IPS-NIHi7 (cell line): ENCODE measurements at regions not wholly inside any gene's neighbourhood (a gene's known extent, or its start where the extent isn't known, plus 50 kb on each side); places are given as distances from the start of the nearest gene placed in this dataset.
"Not testable (repeated sequence)": the region's sequence is repeated elsewhere in the genome, so short reads cannot be mapped to it uniquely, and the experiment has no call there.

Experiments
- DNase-seq: peaks from one replicate; pipeline ENCODE4 v3.0.0; 2012; ENCODE audit warnings: mixed read lengths; ENCODE audit errors: extremely low spot score

DNA sequence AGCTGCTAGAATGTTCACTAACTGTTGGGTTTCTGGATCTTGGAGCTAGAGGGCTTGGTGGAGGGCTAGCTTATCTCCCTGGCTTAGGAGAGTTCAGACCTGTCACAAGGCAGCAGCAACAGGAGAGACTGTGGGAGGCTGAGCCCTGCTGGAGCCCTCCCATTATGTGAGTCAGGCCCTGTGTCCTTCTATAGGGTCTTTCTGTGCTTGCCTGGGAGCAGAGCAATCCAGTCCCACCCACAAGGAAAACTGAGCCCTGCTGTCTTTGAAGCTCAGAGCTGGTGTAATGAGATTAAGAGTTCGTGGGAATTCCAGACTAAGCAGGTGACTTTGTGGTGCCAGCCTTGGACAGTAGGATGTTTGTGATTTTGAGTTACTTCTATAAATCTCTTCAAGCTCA is 249.0 kb downstream of the TTC32 start:
- DNase-seq = no peak

GRCh38 chr2:19651466-19651865 is 250.3 kb downstream of the TTC32 start:
- no peak for DNase-seq

DNA sequence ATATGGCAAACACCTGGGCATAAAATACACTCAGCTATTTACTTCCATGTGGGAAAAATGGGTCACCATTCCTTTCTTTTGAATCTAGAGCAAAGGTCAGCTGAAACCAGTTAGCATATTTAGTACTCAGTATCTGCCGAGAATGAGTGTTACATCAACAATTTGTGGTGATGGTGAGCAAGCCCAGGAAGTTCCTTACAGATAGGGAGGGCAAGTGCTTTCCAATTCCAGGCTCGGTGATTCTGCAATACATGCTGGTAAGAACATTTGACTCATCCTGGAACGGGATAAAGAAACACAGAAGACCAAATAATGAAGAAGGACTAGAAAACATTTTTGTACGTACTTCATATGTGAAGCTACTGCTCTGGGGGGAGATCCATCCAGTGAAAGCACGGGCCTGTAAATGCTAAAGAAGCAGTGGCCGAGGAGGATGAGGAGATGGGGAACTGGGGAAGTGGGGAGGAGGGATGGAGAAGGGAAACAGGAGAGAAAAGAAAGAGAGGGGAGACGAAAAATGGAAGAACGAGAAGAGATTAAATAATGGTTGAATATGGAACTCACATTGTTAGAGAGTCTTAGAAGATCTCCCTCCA is 251.9 kb downstream of the TTC32 start:
- no peak for DNase-seq

DNA sequence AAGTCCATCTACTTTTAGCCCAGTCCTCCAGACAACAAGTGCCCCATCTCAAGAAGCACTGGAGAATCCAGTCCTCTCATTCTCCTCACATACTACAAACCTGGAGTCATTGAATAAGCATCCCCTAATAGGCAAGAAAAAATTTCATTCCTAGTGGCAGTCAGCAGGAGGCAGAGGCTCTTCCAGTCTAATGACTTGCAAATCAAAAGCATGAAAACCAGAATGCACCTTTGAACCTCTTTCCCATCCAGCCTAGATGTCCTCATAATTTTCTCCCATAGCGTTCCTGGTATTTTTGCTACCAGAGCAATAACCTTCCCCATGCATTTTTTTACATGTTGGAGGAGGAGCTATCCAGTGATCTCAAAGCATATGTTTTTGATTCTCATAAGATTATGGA is 252.6 kb downstream of the TTC32 start:
- DNase-seq = no peak

DNA sequence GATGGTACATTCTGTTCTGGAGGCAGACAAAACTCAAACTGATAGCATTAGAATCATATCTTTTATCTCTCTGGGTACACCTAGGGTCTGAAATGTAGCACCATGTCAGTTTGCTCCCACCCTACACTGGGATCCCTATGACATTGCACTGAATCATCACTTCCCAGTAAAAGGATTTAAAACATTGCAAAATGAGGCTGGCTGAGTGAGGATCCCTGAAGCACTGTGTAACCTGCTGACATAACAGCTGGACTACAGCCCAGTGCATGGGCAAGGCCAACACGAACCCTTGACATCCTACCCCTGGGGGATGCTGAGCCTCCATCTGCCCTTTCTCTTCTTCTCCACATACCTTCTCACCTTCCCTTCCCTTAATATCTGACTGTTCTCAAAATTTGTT is 253.2 kb downstream of the TTC32 start:
- no peak for DNase-seq

DNA sequence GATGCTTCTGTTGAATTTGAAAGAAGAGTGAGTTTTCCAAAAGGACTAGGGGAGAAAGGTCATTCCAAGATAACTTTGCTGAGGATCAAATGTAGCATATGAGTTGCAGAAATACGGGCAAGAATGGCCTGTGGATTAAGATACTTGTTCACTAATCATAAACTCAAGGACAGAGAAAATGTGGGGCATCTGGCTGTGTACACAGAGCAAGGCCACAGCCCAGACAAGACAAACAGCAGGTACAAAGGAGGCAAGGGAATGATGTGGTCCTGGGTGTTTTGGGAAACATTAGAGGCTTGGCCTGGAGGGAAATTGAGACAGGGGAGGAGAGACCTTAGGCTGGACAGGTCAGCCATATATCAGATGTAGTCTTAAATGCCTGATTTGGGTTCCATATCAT is 254.8 kb downstream of the TTC32 start:
- DNase-seq = no peak

- no peak for DNase-seq
Measured at GRCh38 chr2:19644763-19645162, 257.0 kb downstream of the TTC32 start.

DNA sequence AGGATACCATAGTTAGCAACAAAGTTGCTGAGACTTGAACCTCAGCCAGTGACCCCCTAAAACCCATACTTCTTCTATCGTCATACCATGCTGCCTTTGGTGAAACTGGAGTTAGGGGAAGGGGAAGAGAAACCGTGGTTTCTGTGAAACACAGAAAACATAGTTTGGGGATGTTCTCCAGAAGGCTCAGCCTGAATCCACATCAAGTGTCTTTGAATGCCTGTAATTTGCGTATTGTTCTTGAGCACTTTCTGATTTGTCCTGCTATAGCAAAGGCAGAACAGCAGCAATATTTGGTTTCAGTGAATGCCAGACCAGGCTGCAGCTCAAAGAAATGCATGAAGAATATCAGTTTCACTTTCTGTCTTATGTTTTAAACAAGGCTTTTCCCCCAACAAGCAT is 258.7 kb downstream of the TTC32 start:
- DNase-seq = no peak

- DNase-seq = no peak
Measured at GRCh38 chr2:19642501-19642900, 259.3 kb downstream of the TTC32 start.

- DNase-seq = no peak
Measured at GRCh38 chr2:19635951-19636510, 265.8 kb downstream of the TTC32 start.

DNA sequence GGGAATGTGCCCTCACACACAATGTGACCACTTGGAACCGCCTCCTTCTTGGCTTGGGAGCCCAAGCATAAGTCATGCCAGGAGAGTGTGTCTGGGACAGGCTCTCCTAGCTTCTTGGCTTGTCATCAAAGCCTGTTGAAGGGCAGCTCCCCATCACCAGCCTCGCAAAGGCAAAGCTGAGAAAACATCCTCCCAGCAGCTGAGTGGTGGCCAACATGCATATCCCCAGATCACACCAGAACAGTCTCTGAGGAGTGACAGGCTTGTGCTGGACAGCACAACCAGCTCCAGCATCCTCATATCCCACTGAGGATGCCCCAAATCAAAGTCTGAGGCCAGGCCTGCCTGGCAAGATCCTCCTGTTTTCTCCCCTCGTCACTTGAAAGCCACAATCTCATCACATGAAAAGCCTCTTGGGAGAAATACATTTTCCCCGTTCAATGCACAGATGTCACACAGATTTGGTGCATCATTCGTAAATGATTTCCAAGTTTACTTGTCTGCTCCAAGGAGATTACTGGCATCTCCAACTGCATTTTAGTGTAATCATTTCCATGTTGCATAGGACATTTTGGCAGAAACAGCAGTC is 269.3 kb downstream of the TTC32 start:
- DNase-seq = no peak

DNA sequence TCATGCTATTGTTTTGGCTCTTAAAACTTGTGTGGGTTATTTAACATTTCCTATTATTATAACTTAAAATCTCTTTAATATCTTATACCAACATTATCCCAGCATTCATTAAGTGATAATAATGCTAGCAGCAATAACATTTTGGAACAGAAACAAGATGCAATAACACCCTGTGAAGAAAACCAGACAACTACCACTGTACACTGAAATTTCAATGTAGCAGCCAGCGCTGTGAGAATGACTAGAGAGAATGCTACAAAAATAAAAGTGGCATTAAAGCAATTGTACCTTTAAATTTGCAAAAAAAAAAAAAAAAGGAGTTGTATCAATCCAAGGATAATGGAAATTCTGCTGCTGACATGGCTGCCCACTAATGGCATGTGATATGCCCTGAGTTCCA is 269.9 kb downstream of the TTC32 start:
- no peak for DNase-seq

GRCh38 chr2:19630921-19631320 is 270.9 kb downstream of the TTC32 start:
- DNase-seq = peak; percentile 2

DNA sequence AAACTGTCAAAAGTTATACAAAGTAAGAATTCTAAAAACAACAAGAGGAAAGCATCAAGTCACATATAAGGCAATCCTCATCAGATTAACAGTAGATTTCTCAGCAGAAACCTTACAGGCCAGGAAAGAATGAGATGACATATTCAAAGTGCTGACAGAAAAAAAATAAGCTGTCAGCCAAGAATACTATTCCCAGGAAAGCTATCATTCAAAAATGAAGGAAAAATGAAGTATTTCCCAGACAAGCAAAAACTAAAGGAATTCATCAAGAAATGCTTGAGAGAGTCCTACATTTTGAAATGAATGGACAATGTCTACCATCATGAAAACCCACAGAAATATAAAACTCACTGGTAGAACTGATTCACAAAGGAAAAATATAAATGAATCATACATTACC is 268.9 kb upstream of the OSR1 start:
- no peak for DNase-seq

DNA sequence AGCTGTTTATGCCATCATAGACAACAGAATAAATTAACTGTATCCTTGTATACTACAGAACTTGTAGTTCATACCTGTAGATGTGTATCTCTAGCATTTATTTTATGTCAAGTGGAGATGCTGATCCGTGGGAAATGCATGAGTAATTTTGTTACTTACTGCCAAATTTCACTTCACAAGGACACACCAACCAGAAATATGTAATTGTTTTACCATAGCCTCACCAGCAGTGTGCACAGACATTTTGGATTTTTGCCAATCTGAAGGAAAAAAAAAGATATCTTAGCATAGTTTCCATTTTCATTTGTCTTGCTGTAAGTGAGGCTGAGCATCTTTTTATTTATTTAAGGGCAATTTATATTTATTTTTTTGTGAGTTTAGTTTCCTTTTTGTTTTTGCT is 265.1 kb upstream of the OSR1 start:
- no peak for DNase-seq

DNA sequence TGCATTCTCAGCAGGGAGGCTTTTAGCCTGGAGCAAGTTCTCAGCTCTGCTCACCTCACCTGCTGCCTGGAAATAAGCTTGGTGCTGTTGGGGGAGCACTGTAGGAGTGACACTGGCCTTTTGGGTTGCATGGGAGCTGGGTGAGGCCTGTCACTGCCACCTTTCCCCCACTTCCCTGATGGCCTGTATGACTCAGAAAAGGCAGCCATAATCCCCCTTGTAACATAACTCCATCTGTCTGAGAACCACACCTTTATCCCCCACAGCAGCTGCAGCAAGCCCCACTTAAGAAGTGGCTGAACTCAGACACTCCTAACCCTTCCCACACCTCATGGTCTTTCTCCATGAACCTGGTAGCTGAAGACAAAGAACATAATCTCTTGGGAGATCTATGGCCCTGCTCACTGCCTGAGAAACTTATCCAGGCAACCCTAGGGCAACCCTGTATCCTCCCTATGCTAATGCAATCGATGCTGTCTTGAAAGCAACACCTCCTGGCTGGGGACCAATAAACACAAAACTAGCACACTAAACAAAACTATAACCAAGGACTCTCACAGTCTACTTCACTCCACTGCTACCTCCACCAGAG is 258.9 kb upstream of the OSR1 start:
- no peak for DNase-seq

DNA sequence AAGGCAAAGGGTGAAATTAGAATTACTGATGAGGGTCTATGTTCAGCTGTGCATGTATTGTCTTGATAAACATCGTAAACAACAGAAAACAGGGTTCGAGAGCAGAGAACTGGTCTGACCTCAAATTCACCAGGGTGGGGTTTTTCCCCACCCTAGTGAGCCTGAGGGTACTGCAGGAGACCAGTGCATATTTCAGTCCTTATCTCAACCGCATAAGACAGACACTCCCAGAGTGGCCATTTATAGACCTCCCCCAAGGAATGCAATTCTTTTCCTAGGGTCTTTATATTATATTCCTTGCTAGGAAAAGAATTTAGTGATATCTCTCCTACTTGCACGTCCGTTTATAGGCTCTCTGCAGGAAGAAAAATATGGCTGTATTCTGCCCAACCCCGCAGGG is 257.0 kb upstream of the OSR1 start:
- not testable (repeated sequence) for DNase-seq

- no peak for DNase-seq
Measured at GRCh38 chr2:19614066-19614465, 255.6 kb upstream of the OSR1 start.

DNA sequence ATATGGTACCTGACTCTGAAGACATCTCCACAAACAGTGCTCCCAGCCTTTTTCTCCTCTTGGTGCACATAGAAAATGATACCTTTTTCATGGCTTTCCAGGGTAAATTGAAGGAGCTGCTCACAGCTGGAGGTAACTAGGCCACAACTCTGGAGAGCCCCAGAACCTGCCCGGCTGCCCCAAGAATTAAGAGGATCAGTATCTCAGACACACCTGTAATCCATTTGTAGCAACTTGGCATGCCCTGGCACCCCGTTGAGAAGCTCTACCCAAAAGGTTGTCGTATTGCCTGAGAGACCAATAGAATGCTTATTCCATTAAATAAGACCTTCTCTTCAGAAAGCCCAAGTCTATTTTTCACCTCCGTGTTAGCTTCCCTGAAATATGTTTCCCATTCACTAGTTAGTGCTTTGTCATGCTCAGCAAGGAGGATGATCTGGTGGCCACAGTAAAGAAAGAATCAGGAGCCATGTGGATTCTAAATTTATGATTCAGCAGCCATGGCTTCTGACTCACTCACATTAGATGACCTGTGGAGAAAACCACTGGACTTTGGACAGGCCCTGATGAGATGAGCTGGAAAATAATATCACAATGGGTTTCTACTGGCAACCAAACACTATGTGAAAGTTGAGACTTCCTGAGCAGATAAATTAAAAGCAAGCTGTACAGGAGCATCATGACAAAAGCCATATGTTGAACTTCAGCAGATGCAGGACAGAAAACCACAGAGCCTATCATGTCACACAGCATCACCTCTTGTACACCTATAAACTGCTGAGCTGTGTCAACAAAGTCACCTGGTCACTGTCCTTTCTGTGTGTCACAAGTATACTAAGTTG is 253.3 kb upstream of the OSR1 start:
- DNase-seq = no peak

DNA sequence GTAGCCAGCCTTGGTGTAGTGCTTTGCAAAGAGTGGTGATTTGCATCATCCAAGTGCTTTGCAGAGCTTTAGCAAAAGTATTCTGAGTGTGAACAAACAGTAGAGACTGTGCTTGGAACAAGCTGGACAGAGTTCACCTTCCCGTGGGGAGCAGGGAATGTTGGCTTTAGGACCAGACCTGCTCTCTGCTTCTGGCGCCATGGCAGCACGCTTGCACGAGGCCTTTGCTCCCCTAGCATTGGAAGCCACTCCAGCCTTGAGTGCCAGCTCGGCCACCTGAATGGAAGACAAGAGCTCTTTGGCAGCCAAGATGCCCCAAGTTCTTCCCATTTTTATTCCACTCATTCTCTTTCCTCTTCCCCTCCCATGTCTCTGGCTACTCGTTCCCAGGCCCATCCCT is 250.8 kb upstream of the OSR1 start:
- DNase-seq = no peak

DNA sequence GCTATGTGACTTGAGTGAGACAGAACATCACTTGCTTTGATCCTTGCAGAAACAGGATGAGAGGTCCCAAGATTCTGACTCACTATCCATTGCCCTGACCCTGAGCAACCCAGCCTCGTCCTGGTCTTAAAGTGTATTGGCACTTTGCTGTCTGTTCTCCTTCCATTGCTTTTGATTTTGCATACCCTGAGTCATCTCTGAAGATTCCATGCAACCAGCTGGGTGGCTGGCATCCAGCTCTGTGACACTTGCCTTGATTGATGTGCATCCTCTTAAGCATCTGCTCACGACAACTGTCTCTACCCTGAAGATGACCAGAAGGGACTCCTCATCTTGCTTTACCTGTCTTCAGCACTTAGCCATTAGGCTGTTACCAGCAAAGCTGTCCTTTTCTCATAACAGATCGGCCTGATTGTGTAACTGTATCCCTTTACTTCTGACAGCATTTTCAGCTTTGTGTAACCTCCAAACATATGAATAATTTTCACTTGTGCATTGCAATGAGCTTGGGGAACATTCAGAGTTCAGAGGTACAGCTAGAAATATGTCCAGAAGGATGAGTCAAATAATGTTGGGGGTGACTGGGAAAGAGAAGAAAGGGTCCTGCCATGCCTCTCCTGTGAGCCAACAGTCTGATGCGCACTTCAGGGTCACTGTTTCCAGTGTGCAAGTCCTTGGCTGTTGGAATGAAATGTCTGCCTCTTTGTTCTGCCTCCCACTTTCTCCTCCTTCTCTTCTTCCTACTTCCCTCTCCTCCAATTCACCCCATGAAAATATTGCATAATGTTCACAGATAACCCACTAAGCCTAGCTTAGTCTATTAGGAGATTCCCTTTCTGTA is 249.7 kb upstream of the OSR1 start:
- no peak for DNase-seq

- no peak for DNase-seq
Measured at GRCh38 chr2:19607400-19607799, 249.0 kb upstream of the OSR1 start.
